Psoas muscle (tissue), 7 donors: ENCODE measurements at regions not wholly inside any gene's neighbourhood (a gene's known extent, or its start where the extent isn't known, plus 50 kb on each side); places are given as distances from the start of the nearest gene placed in this dataset.
A peak's percentile ranks its signal among the peaks of the same experiment; 100 is the strongest.

Experiments used
- ATAC-seq, 4 donors: fragments of 200-7000 bp; cut with Tn5 transposase; one replicate each; pipeline ENCODE4 v1.9.1; 2020; ENCODE audit warnings: moderate library complexity in 3 of 4, mild to moderate bottlenecking in 2 of 4
- DNase-seq, 2 donors: peaks; one replicate each; pipeline ENCODE4 v3.0.0-alpha.2; 2020
- H3K27ac ChIP-seq: fragments of 200-600 bp; one replicate; pipeline ENCODE4 v1.8.0; 2022
- H3K27me3 ChIP-seq, 3 donors: fragments of 200-600 bp in 1 of 3; one replicate each; pipeline versions ENCODE4 v1.6.1 to v1.8.0; 2013 to 2022; ENCODE audit warnings: low read length in 2 of 3, mild to moderate bottlenecking in 2 of 3, moderate library complexity in 1 of 3; ENCODE audit not compliant: insufficient read depth in 3 of 3
- H3K36me3 ChIP-seq, 2 donors: fragments of 200-600 bp in 1 of 2; one replicate each; pipeline versions ENCODE4 v1.6.1 to v1.8.0; 2013 to 2022; ENCODE audit warnings: low read depth in 1 of 2, mild to moderate bottlenecking in 1 of 2, moderate library complexity in 1 of 2; ENCODE audit not compliant: insufficient read depth in 1 of 2
- H3K4me1 ChIP-seq: fragments of 200-600 bp; one replicate; pipeline ENCODE4 v1.8.0; 2022
- H3K4me3 ChIP-seq: fragments of 200-600 bp; one replicate; pipeline ENCODE4 v1.8.0; 2022; ENCODE audit warnings: mild to moderate bottlenecking
- H3K9me3 ChIP-seq: fragments of 200-600 bp; one replicate; pipeline ENCODE4 v1.8.0; 2022
- CTCF ChIP-seq: fragments of 200-600 bp; IDR thresholded peaks from one replicate; pipeline ENCODE4 v1.8.0; 2022; ENCODE audit warnings: antibody characterized with exemption
- WGBS, 3 donors: extraction: QIAGEN DNeasy Blood & Tissue Kit; methylation state at CpG; one replicate each; pipeline versions ENCODE4 v1.1.6 to v1.1.7; 2013; 5-methylcytosine and 5-hydroxymethylcytosine counted together
- intact Hi-C, 2 donors: fragments of 100-400 bp; cut with DNase I; formaldehyde crosslinking; loops; one replicate each; pipeline versions ENCODE4 v1.11.0 to v1.14.2; 2022
- donor health status: healthy with polysubstance abuse.
- donor health status: DM: no; HTN: no; CAD: no; lungs with moderate emphysema.
- donor health status: Bipolar disorder and iron deficiency.
- donor health status: healthy.
- donor health status: DM: yes; HTN: yes; CAD: no.
- donor health status: DM: no; HTN: no; CAD: no.
- donor health status: DM: yes; HTN: yes; CAD: no.

GRCh38 chr20:7178004-7178403 lies 410.5 kb downstream of the BMP2 start:
- DNase-seq (no peak), ATAC-seq (no peak)
- no peaks in the 10 kb centered on the region for H3K9me3 ChIP-seq
- H3K36me3 ChIP-seq = no peaks in the 10 kb centered on the region
- no peak for TF ChIP-seq CTCF
- H3K4me1 ChIP-seq = no peaks in the 10 kb centered on the region
- H3K27me3 ChIP-seq = no peaks in the 10 kb centered on the region
- intact Hi-C loops = no loop called here
- WGBS, 3 donors = 81 to 91% (median 88%) methylated on average over 2 of the region's 2 CpGs
- no peak overlapping the region for H3K27ac ChIP-seq
- no peak overlapping the region for H3K4me3 ChIP-seq

GRCh38 chr20:7180256-7181045 lies 413.0 kb downstream of the BMP2 start:
- ATAC-seq (no peak), DNase-seq (no peak)
- intact Hi-C loops = no loop called here
- no peaks in the 10 kb centered on the region for H3K4me1 ChIP-seq
- no peak overlapping the region for H3K4me3 ChIP-seq
- no peaks in the 10 kb centered on the region for H3K36me3 ChIP-seq
- H3K27me3 ChIP-seq = no peaks in the 10 kb centered on the region
- no peak for TF ChIP-seq CTCF
- H3K9me3 ChIP-seq = no peaks in the 10 kb centered on the region
- WGBS, 3 donors = 65 to 78% (median 66%) methylated on average over 4 of the region's 4 CpGs
- no peak overlapping the region for H3K27ac ChIP-seq

GRCh38 chr20:7189231-7189630 lies 421.7 kb downstream of the BMP2 start:
- no peaks in the 10 kb centered on the region for H3K27me3 ChIP-seq
- TF ChIP-seq CTCF = no peak
- 55 to 68% (median 60%) methylated on average over 2 of the region's 2 CpGs for WGBS, 3 donors
- no peaks in the 10 kb centered on the region for H3K9me3 ChIP-seq
- intact Hi-C loops = no loop called here
- H3K36me3 ChIP-seq = no peaks in the 10 kb centered on the region
- no peak overlapping the region for H3K4me3 ChIP-seq
- ATAC-seq (no peak), DNase-seq (no peak)
- H3K4me1 ChIP-seq = no peaks in the 10 kb centered on the region
- no peak overlapping the region for H3K27ac ChIP-seq

- H3K4me3 ChIP-seq = no peak overlapping the region
- TF ChIP-seq CTCF = no peak
- ATAC-seq (no peak), DNase-seq (no peak)
- intact Hi-C loops = no loop called here
- 71 to 81% (median 76%) methylated on average over 4 of the region's 4 CpGs for WGBS, 3 donors
- H3K9me3 ChIP-seq = no peaks in the 10 kb centered on the region
- H3K36me3 ChIP-seq = no peaks in the 10 kb centered on the region
- H3K27ac ChIP-seq = no peak overlapping the region
- H3K4me1 ChIP-seq = no peaks in the 10 kb centered on the region
- no peaks in the 10 kb centered on the region for H3K27me3 ChIP-seq
Observed at GRCh38 chr20:7193681-7194080, 426.2 kb downstream of the BMP2 start.

- no peak for TF ChIP-seq CTCF
- DNase-seq (peak in 1 of 2 donors; percentile 13), ATAC-seq (peak in 3 of 4 donors; percentile 40 to 69 (median 60))
- Histone ChIP-seq H3K4me3 (no peak overlapping the region), H3K27me3 (no peaks in the 10 kb centered on the region), H3K9me3 (no peaks in the 10 kb centered on the region), H3K27ac (no peak overlapping the region), H3K36me3 (no peaks in the 10 kb centered on the region), H3K4me1 (no peaks in the 10 kb centered on the region)
- 66 to 71% (median 67%) methylated on average over 5 of the region's 5 CpGs for WGBS, 3 donors
- intact Hi-C loops = no loop called here
Observed at GRCh38 chr20:7195704-7196103, 428.2 kb downstream of the BMP2 start.
